ENCODE measurements at regions not wholly inside any gene's neighbourhood (a gene's known extent, or its start where the extent isn't known, plus 50 kb on each side); places are given as distances from the start of the nearest gene placed in this dataset.

DNA sequence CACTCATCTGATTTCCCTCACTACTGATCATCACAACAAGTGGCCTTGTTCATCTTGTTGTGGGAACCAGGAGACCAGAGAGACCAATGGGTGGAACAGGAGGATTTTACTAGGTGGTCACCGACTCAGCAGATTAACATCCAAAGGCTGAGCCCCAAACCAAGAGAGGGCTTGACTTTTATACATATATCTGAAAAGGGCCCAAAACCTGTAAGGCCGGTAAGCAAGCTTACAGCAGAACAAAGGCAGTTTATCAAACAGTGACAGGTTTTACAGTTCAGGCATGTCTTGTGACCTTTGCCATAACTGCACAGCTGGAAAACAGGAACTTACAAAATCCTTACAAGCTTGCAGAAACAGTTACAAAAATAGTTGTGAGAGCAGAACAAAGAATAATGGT lies 195.9 kb downstream of the OR13H1 start:
- no peak overlapping the region for H3K4me3 ChIP-seq (ENCODE audit: low read depth, low read length)
- H3K36me3 ChIP-seq (ENCODE audit: control insufficient read depth in 2 of 2, insufficient read depth in 1 of 2, low read length in 2 of 2), result peaks cover 0 to 37% of the 10 kb centered on the region in 2 experiments; a peak in 2 of 3 replicates
- H3K4me1 ChIP-seq (ENCODE audit: control insufficient read depth, insufficient read depth, low read length), result no peaks in the 10 kb centered on the region
- TF ChIP-seq ZNF626 (tag by site-specific recombination; IDR thresholded peaks at IDR 0.05) (peak; percentile 78; the same call in 1 of the 2 replicates), SETDB1 (IDR thresholded peaks at IDR 0.05; ENCODE audit: insufficient read length, low read length) (peak; percentile 86), ZNF529 (tag by site-specific recombination; IDR thresholded peaks at IDR 0.05; ENCODE audit: insufficient replicate concordance) (peak; percentile 5), ZNF610 (tag by site-specific recombination; IDR thresholded peaks at IDR 0.05; ENCODE audit: borderline replicate concordance) (0 out of 2 replicates have a peak, but pooled peaks have one; percentile 48), ZNF239 (tag by site-specific recombination; IDR thresholded peaks at IDR 0.05) (no peak), TRIM28 (IDR thresholded peaks at IDR 0.05; ENCODE audit: borderline replicate concordance, low read length) (peak; percentile 92; the same call in 1 of the 2 replicates)
- TF ChIP-seq, protein P1, sequence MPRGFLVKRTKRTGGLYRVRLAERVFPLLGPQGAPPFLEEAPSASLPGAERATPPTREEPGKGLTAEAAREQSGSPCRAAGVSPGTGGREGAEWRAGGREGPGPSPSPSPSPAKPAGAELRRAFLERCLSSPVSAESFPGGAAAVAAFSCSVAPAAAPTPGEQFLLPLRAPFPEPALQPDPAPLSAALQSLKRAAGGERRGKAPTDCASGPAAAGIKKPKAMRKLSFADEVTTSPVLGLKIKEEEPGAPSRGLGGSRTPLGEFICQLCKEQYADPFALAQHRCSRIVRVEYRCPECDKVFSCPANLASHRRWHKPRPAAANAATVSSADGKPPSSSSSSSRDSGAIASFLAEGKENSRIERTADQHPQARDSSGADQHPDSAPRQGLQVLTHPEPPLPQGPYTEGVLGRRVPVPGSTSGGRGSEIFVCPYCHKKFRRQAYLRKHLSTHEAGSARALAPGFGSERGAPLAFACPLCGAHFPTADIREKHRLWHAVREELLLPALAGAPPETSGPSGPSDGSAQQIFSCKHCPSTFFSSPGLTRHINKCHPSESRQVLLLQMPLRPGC (tag by site-specific recombination; IDR thresholded peaks at IDR 0.05), result no peak
- no peak overlapping the region for H3K27ac ChIP-seq (ENCODE audit: extremely low read depth, low read depth, low read length)
- H3K9me3 ChIP-seq (ENCODE audit: control insufficient read depth, insufficient read depth, low read depth, low read length), result no peaks in the 10 kb centered on the region
- ChIA-PET POLR2A (no interaction called here), CTCF (interaction anchor here (0.6 to 1.4 kb wide), 3 partner anchors 10 to 797 kb away, joined by 3 to 5 read pairs (median 4); no protein-coding TSS in a partner anchor)

DNA sequence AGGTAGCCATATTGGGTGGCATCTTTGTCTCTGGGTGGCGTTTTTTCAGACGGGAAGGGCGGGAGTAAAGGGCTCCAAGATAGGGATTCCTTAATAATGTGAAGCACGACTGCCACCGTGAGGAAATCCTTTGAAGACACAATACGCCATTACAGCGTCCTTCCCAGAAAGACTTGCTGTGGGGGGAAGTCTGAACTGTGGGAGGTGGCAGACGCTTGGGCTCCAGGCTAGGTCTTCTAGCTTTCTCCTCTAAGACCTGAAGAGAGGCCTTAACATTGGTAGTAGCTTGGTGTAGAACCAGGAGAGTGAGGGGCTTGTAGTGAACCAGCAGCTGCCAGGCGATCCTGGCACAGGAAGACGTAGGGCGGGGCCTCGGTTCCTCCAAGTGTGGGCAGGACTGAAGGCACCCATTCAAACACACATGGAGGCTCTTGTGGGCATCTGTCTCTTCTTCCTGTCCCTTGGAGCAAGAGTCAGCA lies 197.3 kb downstream of the OR13H1 start:
- no peaks in the 10 kb centered on the region for H3K9me3 ChIP-seq (ENCODE audit: control insufficient read depth, insufficient read depth, low read depth, low read length)
- POLR2A ChIA-PET, result no interaction called here
- peaks cover 3% of the 10 kb centered on the region; the same call in 1 of the 2 replicates for H3K4me1 ChIP-seq (ENCODE audit: control insufficient read depth, insufficient read depth, low read length)
- peak overlapping the region; percentile 12 for H3K4me3 ChIP-seq (ENCODE audit: low read depth, low read length)
- peaks cover 0 to 35% of the 10 kb centered on the region in 2 experiments; a peak in 2 of 3 replicates for H3K36me3 ChIP-seq (ENCODE audit: control insufficient read depth in 2 of 2, insufficient read depth in 1 of 2, low read length in 2 of 2)
- CTCF ChIA-PET, result interaction anchor here (0.9 to 2.1 kb wide), 9 partner anchors 10 to 42 kb away, joined by 3 to 10 read pairs (median 4); no protein-coding TSS in a partner anchor
- peak overlapping the region; percentile 74 for H3K27ac ChIP-seq (ENCODE audit: extremely low read depth, low read depth, low read length)
- TF ChIP-seq, protein P2, sequence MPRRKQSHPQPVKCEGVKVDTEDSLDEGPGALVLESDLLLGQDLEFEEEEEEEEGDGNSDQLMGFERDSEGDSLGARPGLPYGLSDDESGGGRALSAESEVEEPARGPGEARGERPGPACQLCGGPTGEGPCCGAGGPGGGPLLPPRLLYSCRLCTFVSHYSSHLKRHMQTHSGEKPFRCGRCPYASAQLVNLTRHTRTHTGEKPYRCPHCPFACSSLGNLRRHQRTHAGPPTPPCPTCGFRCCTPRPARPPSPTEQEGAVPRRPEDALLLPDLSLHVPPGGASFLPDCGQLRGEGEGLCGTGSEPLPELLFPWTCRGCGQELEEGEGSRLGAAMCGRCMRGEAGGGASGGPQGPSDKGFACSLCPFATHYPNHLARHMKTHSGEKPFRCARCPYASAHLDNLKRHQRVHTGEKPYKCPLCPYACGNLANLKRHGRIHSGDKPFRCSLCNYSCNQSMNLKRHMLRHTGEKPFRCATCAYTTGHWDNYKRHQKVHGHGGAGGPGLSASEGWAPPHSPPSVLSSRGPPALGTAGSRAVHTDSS (tag by site-specific recombination; IDR thresholded peaks at IDR 0.05), result no peak
- no peak for TF ChIP-seq ZBTB1 (tag by site-specific recombination; IDR thresholded peaks at IDR 0.05)
- TF ChIP-seq ZNF654 (tag by site-specific recombination; IDR thresholded peaks at IDR 0.05; ENCODE audit: low read depth), result peak; percentile 94
- no peak for TF ChIP-seq WT1 (tag by site-specific recombination; IDR thresholded peaks at IDR 0.05)
- no peak for TF ChIP-seq ZNF660 (tag by site-specific recombination; IDR thresholded peaks at IDR 0.05)
- no peak for TF ChIP-seq ZNF426 (tag by site-specific recombination; IDR thresholded peaks at IDR 0.05)
- no peak for TF ChIP-seq ZNF658 (tag by site-specific recombination; IDR thresholded peaks at IDR 0.05)
- no peak for TF ChIP-seq HOXA7 (CRISPR knock-in tag; IDR thresholded peaks at IDR 0.05; ENCODE audit: borderline replicate concordance)
- TF ChIP-seq ZBTB8A (tag by site-specific recombination; IDR thresholded peaks at IDR 0.05), result no peak
- no peak for TF ChIP-seq ZNF211 (tag by site-specific recombination; IDR thresholded peaks at IDR 0.05; ENCODE audit: low read depth)
- TF ChIP-seq ZNF560 (tag by site-specific recombination; IDR thresholded peaks at IDR 0.05; ENCODE audit: borderline replicate concordance), result no peak
- no peak for TF ChIP-seq ZNF37A (tag by site-specific recombination; IDR thresholded peaks at IDR 0.05)
- peak; percentile 52; the same call in 1 of the 2 replicates for TF ChIP-seq GLIS2 (tag by site-specific recombination; IDR thresholded peaks at IDR 0.05)
- TF ChIP-seq ZNF324 (tag by site-specific recombination; IDR thresholded peaks at IDR 0.05), result no peak
- TF ChIP-seq SP7 (tag by site-specific recombination; IDR thresholded peaks at IDR 0.05), result no peak
- TF ChIP-seq ZSCAN30 (tag by site-specific recombination; IDR thresholded peaks at IDR 0.05), result 0 out of 2 replicates have a peak, but pooled peaks have one; percentile 28
- no peak for TF ChIP-seq ZNF571 (tag by site-specific recombination; IDR thresholded peaks at IDR 0.05)
- no peak for TF ChIP-seq ZNF521 (tag by site-specific recombination; IDR thresholded peaks at IDR 0.05)
- peak; percentile 39; the same call in 1 of the 2 replicates for TF ChIP-seq SP2 (tag by site-specific recombination; IDR thresholded peaks at IDR 0.05)
- TF ChIP-seq ZBTB17 (tag by site-specific recombination; IDR thresholded peaks at IDR 0.05), result no peak
- no peak for TF ChIP-seq ZNF248 (tag by site-specific recombination; IDR thresholded peaks at IDR 0.05)
- no peak for TF ChIP-seq MEIS1 (CRISPR knock-in tag; IDR thresholded peaks at IDR 0.05; ENCODE audit: borderline replicate concordance)
- TF ChIP-seq, protein P3, sequence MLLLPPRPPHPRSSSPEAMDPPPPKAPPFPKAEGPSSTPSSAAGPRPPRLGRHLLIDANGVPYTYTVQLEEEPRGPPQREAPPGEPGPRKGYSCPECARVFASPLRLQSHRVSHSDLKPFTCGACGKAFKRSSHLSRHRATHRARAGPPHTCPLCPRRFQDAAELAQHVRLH (tag by site-specific recombination; IDR thresholded peaks at IDR 0.05), result no peak
- peak; percentile 77 for TF ChIP-seq YY1 (tag by site-specific recombination; IDR thresholded peaks at IDR 0.05)
- TF ChIP-seq KLF10 (tag by site-specific recombination; IDR thresholded peaks at IDR 0.05), result peak; percentile 39; the same call in 1 of the 2 replicates
- no peak for TF ChIP-seq ZFP37 (tag by site-specific recombination; IDR thresholded peaks at IDR 0.05)
- no peak for TF ChIP-seq ZNF112 (tag by site-specific recombination; IDR thresholded peaks at IDR 0.05)
- peak; percentile 53; the same call in 1 of the 2 replicates for TF ChIP-seq SP3 (tag by site-specific recombination; IDR thresholded peaks at IDR 0.05)

Measured in HEK293 (cell line).